Endothelial cell of umbilical vein (primary cell): ENCODE measurements at regions not wholly inside any gene's neighbourhood (a gene's known extent, or its start where the extent isn't known, plus 50 kb on each side); places are given as distances from the start of the nearest gene placed in this dataset.

Source experiments
- EZH2 ChIP-seq: IDR thresholded peaks from 2 replicates; pipeline ENCODE4 v1.6.1; 2012; ENCODE audit warnings: borderline replicate concordance, low read depth, mild to moderate bottlenecking, moderate library complexity, low read length, inconsistent platforms; ENCODE audit not compliant: severe bottlenecking
- POLR2AphosphoS5 ChIP-seq: IDR thresholded peaks from 2 replicates; pipeline ENCODE4 v1.6.1; 2012; ENCODE audit warnings: low read depth, mild to moderate bottlenecking, control low read depth, low read length, moderate library complexity; ENCODE audit not compliant: insufficient read depth

DNA sequence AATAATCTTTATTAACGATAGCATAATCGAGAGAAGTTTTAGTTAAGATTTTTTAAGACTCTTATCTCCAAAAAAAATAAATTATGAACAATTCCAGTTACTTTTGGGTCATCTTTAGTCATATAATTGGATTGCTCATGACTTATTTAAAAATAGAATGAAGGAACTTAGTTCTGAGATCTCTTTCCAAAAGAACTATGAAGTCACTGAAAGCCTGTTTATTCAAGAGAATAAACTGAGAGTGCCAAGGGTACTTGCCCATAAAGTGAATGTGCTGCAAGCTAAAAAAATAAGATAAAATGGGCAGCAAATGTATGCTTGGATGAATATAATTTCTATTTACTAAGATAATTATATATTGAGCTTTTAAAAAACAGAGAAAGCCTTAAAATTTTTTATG lies 176.5 kb upstream of the PLSCR5 start:
- no peak for TF ChIP-seq POLR2AphosphoS5
- TF ChIP-seq EZH2, result no peak
